ENCODE measurements at regions not wholly inside any gene's neighbourhood (a gene's known extent, or its start where the extent isn't known, plus 50 kb on each side); places are given as distances from the start of the nearest gene placed in this dataset.

DNA sequence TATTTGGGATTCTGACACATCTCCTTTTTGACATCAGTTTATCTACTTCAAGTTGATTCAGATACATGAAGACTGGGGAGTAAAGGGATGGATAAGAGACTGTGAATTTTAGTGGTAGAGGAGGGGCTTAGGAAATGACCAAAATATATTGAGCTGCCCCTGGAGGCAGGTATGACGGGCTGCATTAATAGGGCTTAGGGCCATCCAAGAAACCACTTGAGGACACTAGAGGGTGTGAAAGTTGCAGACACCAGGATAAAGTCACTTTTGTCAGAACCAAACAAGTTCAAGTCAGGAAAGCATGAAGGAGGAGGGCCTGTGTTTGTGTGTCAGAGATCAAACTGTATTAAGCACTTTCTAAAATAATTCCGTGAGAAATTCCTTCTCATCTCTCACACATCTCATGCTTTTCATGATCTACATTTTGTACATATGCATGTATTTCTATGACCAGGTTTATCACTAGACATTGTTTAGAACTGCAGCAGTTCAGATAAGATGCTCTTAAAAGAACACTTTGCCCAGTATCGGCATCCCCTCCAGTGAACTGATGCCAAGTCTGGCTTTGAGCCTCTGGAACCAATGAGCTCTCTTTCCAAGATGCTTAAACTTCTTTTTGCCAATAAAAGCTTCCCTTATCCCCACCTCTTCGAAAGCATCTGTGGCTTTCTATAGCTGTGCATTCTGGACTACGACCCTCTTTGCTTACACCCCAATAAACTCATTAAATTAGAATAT is 136.9 kb downstream of the SLC38A1 start:
- DNase-seq, result no peak

DNA sequence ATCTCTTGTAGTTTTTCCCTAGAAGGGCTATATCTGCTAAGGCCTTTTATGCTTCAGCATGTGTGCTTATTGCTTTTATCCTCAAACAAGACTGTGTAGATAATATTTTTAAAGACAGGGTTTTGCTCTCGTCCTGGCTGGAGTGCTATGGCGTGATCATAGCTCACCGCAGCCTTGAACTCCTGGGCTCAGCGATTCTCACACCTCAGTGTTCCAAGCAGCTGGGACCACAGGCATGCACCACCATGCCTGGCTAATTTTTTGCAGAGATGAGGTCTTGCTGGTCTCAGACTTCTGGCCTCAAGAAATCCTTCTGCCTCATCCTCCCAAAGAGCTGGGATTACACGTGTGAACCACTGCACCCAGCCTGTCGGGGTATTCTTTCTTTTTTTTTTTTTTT is 137.3 kb upstream of the SCAF11 start:
- no peak for DNase-seq

DNA sequence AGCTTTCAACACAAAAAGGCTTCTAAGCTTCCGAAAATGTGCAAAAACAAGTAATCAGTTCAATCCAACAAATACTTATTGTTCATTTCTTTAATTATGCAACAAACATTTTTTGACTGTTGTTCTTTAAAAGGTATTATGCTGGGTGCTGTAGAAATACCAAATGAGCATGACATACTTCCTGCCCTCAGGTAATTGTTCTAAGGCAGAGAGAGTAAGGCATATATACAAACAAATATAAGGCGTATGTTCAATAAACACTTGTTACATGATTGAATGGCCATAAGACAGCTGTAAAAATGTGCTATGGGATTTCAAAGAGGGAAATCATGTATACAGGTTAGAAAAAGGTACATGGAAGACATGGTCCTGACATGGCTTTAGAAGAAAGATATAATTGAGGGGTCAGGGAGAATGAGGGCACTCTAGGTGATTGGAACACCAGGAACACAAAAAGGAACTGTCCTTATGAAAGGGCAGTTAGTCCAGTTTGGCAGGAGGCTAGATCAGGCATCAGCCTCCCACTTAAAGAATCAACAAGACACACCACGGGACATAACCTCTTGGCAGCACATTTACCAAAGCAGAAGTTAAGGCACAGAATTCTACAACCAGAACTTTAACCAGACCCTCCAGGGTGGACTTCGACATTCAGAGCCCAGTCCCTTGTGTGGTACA is 135.8 kb upstream of the SCAF11 start:
- no peak for DNase-seq

DNA sequence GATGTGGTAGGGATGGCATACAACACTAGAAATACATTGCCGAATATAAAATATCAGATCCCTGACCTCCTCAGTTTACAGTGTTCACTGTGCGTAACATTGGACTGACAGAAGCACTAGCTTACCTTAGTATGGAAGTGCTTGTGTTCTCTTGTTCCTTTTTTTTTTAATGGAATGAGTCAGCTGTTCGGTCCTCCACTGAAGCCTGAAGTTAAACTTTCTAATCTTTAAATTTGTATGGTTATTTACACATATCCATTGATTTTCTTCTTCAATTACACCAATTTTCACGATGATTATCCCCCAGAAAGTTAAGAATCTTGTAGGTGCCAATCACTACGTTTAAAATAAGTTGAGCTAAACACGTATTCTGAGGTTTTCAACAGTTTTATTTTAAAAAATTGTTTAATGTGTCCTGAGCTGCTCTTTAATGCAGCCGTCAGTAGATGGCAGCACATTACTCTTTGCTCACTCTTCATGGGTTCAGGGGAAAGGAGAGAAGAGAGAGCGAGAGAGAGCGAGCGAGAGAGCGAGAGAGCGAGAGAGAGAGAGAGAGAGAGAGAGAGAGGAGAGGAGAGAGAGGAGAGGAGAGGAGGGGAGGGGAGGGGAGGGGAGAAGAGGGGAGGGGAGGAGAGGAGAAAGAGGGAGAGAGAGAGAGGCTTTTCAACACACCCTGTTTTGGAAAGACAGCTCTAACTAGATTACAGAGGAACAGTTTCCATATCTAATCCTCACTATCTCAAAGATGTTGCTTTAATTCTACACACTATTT is 134.7 kb upstream of the SCAF11 start:
- DNase-seq, result no peak

DNA sequence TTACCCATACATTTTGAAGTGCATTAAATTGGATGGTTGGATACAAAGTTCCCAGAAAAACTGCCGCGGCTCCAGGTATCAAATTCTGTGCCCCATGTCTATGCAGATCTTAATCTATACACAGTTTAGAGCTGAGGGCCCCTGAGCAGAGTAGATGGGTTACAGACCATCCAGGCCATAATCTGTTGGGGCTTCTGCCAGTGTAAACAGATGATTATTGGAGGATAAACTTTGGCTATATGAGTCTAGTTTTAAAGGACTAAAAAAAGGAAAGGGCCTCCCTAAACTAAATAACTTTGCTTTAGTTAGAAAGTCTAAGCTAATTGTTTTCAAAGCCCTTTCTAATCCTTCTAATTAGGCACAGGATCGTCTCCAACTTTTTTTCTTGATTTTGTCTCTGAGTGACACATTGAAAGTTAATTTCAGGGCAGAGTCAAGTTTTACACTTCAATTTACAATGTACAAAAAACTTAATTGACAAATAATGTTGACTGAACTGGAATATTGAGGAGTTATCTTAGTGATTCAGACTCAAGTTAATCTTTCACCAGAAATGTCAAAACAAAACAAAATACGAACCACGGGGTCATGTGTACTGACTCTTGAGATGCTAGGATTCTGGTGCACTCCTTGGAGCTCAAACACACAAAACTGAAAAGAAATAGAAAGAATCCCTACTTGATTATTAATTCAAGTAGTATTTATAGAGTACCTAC is 133.9 kb upstream of the SCAF11 start:
- DNase-seq, result no peak

DNA sequence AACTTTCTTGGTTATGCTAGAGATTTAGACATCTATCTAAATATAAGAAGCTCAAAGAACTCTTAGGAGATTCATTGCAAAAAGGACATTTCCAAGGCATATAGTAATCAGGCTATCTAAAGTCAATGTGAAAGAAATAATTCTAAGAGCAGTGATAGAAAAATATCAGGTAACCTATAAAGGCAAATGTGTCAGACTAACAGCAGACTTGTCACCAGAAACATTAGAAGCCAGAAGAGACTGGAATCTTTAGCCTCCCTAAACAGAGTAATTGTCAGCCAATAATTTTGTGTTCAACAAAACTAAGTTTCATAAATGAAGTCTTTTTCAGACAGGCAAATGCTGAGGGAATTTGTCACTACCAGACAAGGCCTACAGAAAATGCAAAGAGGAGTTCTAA is 122.0 kb upstream of the SCAF11 start:
- DNase-seq, result no peak

DNA sequence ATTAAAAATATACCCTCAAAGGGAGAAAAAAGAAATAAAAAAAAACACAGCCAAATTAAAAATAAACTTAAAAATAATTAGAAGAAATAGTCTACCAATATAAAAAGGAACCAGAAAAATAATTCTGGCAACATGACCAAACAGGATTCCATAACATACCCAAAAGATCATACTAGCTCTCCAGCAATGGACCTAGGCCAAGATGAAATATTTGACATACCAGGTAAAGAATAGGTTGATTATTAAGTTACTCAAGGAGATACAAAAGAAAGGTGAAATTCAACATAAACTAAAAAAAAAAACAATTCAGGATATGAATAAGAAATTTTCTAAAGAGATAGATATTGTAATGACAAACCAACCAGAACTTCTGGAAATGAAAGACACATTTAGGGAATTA is 121.3 kb upstream of the SCAF11 start:
- no peak for DNase-seq

DNA sequence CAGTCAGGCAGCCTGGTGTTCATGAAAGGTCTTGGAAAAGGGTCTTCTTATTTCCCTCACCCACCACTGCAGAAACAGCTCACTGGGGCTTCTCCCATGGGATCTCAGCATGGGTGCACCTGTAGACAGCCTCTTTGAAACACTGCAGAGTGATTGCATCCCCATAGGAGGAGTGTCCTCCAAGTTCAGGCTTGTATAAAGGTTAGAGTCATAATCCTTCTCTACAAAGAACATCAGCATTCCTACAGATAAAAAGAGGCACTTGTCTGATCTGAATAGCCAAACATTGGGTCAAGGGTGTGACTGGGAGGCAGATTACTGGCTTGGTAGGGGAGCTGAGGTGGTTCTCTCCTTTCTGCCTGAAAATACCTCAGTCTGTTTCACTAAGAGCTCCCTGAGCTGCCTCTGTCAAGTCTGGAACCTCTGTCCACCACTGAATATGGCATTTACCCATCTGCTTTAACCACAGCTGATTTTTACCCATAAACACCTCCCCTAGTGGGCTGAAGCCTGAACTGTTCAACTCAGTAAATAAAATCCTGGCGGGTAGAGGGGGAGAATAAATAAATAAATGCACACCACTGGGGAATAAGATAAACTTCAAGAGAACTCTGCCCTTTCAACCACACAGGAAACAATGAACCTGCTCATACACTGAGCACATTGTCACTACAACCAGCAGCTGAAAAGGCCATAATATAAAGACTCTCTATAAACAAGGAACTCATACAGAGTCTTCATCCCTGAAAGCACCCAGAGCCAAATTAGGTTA is 120.7 kb upstream of the SCAF11 start:
- no peak for DNase-seq

DNA sequence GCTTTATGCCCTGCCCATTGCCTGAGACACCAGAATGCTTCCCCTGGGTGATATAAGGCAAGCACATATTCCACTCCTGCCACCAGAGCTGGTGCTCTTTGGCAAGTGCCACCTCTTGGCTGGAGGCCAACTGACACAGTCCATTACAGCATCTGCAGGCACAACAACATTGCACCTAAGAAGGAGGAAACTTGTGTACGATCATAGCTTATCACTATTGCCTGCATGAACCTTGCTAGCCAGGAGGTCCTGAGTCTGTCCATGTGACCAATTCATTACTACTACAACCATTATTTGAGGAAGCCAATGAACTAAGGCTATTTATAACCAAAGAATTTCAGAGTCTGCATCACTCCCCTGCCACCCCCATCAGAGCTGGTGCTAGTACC is 119.8 kb upstream of the SCAF11 start:
- DNase-seq, result no peak

DNA sequence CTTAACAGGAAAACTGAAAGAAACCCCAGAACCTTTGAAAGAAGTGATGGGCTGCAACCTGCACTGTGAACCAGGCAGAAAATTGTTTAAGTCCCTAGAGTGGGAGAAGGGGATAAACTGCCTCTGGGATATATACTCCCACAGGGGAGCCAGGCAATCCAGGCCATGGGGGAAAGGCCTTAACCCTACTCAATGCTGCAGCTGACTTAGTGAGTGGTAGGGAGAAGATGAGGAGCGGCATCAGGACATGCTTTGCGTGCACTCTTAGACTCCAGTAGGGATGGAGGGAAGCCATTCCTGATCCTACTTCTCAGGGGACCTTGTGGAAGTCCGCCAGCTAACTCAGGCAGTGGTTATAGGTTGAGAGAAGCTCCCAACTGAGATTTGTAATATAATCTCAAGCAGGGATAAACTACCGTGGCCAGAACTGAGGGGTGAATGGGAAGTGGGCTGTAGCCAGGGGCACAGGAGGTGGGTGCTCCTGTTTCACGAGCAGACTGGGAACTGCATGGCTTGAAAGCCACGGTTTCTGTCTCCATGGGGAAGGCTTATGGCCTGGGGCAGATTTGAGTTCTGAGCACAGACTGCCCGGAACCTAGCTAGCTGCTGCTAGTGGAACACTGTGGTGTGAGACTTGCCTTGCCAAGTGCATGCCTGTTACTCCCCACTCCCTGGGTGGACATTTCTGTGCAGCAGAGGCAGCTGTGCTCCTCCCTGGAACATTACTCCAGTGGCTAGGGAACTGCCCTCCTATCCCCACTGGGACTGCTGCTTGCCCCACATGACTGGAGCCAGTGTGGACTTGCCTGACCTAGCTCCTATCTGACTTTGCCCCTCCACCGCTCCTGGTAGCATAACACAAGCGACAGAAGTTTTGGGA is 119.2 kb upstream of the SCAF11 start:
- DNase-seq, result no peak

DNA sequence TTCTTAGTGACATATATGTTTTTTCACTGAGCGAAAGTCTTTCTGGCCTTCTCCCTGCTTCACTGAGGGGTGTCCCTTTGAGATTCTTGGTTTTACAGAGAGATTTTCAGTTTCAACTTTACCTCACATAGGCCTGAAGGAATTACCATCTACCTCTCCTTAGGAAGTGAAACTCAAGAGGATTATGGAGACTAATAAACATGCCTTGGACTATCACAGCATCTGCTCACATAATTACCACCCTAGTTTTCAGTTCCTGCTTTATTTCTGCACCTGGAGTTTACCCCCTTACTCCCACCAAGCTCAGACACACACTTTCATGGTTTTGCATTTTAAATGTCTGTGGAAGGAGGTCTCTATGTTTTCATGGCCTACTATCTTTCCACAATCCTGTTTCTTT is 118.3 kb upstream of the SCAF11 start:
- no peak for DNase-seq

DNA sequence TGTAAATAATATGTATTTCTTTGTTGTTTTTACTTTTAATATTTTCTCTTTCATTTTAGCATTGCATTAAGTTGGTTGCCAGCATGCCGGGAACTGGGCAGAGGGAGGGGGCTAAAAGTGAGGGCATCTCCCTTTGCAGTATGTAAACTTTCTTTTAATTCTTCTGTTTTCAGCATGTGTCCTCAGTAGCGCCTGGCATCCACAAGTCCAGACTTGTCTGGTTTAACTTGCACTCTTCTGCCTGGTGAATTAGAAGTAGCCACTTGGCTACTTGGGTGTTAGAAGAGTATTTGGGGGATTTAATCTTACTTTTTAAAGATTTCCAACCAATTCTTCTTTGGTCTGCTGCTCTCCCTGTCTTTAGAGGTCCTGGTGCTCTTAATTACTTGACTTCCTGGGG is 117.2 kb upstream of the SCAF11 start:
- DNase-seq, result no peak

DNA sequence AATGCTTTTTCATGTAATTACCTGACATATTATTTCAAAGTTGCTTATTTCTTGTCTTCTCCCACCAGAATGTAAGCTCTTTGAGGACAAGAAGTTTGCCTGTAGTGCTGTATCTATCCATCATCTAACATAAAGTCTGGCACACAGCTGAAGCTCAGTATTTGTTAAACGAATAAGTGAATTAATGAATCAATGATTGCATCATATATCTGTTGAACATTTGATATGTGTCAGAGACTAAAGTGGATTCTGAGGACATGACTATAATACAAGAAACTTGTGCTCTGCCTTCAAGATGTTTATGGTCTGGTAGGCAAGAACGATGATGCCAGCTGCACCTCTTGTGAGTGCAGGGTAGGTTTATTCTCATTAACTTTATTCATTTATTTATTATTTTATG is 115.4 kb upstream of the SCAF11 start:
- no peak for DNase-seq

DNA sequence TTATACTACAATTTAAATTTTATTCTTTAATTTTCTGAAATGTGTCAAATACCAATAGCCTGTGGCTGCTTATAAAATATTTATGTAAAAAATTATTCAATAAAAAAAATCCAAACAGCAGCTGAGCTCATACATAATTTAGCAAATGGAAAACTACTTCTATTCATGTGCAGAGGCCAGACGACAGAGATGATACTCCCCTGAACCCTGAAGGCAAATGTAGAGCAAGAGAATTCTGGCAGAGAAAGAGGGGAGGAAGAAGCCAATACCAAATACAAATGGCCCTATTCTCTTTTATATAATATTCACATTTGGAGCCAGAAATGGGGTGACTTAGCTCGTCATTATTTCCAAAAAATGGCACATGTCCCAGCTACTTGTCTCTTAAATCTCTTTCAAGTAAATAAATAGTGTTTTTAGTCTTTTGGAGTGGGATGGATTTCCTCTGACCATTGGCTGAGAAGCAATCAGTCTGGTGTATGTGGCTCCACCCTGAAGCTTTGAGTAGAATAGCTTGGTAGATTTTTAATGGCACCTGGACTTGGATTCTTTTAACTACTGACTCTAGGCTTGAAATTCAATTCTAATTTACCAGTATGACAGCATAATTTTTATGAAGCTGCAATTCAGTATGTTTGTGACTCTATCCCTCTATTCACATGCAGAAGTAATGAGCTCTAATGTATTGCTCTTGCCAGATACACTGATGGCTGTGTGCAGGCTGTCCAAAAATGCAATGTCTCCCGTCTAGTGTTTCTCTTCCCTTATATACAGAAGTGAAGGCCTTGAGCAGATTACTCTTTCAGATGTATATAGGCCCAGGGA is 113.4 kb upstream of the SCAF11 start:
- no peak for DNase-seq

DNA sequence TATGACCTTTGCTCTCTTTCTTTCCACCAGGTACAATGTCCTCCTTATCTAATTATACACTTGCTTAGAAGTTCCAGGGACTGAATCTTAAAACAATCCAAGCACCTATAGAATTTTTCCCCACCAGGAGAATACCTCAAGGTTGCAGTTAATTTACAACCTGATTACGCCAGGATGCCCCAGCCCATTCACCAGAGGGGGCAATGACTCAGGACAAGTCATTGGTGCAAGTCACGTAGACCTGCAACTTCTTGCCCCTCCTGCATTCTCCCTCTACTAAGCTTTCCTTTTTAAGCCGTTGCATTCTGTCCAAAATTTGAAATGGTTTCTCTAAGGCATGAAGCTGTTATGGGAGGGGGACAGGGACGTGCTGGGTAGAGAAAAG is 111.1 kb upstream of the SCAF11 start:
- DNase-seq, result no peak

DNA sequence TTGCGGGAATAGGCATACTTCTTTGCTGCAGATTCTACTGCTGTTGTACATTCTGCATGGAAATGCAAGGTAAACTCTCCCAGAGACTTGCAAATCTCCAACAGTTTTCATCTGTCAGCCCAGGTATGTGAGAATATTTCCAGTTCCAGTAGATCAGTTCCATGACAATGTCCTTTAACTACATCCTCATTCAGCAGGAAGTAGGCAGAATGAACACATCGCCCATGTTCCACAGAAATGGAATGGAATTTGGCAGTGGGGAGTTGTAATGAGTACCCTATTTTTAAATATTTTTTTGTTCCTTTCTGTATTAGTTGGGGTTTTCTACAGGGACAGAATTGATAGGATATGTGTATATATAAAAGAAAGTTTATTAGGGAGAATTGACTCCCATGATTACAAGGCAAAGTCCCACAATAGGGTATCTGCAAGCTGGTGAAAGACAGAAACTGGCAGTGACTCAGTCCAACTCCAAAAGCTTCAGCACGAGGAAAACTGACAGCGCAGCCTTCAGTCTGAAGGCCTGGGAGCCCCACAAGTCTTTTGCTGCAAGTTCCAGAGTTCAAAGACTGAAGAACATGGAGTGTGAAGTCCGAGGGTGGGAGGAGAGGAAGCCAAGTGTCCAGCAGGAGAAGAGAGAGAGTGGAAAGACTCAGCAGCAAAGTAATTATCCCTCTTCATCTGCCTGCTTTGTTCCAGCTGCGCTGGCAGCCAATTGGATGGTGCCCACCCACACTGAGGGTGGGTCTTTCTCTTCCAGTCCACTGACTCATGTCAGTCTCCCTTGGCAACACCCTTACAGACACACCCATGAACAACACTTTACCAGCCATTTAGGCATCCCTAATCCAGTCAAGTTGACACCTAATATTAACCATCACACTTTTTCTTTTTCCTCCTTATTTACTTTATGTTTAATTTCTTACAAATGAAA is 110.4 kb upstream of the SCAF11 start:
- DNase-seq, result no peak

DNA sequence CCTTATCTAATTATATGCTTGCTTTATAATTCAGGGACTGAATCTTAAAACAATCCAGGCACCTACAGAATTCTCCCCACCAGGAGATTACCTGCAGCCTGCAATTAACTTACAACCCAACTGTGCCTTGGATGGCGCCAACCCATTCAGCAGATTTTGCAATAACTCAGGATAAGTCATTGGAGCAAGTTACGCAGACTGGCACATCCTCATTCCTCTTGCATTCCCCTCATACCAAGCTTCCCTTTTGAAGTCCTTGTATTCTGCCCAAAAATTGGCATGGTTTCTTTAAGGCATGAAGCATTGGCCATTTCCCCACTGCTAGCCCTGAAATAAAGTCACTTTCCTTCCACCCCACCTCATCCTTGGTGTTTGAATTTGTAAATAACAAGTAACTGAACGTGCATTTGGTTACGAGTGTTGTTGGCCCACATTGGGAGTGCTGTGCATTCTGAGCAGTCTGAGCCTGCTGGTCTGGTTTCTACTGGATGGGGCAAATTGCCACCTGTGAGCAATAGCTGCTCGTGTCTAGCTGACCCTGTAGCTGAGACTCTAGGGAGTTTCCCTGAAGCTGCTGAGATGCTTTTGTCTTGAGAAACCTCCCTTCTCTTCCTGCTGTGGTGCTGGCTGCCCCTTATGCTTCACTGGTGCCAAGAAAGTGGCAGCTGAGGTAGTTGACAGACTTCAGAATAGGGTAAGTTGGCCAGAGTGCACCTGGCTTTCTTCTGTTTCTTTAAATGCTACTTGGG is 99.2 kb upstream of the SCAF11 start:
- no peak for DNase-seq

DNA sequence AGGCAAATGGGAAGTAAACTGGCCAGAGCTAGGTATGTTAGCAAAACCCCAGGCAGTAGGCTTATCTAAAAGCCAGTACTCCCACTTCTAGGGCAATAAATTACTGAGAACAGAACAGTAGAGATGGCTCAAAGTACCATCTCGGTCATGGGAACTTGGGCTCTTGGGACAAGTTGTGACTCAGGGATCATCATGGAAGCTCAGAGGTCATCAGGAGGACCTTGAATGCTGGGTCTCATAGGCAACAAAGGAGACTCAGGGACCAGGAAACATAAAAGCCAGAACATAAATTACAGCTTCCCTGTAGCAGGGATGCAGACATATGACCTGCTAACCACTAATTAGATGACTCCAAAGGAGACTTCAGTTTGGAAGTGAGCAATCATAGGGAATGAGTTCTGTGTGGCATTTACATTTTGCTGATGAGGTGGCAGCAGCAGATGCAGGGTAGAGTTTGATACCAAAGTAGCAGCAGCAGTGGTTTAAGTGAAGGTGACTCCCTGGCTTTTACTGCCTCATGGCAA is 97.6 kb upstream of the SCAF11 start:
- no peak for DNase-seq

Measured in NCI-H187 treated with DMSO at 0.1 percent for 48 hours (cell line).